NB4 (cell line): ENCODE measurements at regions not wholly inside any gene's neighbourhood (a gene's known extent, or its start where the extent isn't known, plus 50 kb on each side); places are given as distances from the start of the nearest gene placed in this dataset.

Experiments
- MYC ChIP-seq: IDR thresholded peaks from 2 replicates; pipeline ENCODE4 v1.6.1; 2011; ENCODE audit warnings: low read depth, low read length
- POLR2A ChIP-seq: IDR thresholded peaks from 2 replicates; pipeline ENCODE4 v1.6.1; 2011; ENCODE audit warnings: mild to moderate bottlenecking; ENCODE audit not compliant: insufficient read length; ENCODE audit errors: extremely low read depth
- TF ChIP-seq, protein P1 (sequence below): IDR thresholded peaks from one replicate; pipeline ENCODE4 v1.5.1; 2012; ENCODE audit warnings: low read depth, low read length
- TF ChIP-seq, protein P2 (sequence below): IDR thresholded peaks from 2 replicates; pipeline ENCODE4 v1.6.1; 2011; ENCODE audit warnings: low read depth, low read length

DNA sequence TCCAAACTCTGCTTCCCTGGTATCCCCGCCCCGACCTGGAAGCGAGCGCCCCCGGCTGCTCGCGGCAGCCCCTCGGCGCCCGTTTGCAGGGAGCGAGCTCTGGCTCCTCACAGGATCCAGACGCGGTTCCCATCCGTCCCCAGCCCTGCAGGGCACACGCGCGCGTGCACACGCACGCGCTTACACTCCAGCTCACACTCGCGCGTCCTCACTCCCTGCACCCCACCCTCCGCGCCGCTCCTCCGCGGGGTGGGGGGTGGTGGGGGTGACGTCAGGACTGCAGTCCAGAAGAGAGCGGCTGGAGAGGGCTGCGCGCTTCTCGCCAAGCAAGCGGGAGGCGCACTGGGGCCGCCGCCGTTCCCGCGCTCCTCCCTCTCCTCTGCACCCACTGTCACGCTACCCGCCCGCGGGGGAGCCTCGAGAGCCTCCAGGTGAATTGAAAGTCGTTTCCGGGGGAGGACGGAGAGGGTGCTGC lies 255.6 kb downstream of the OTUD1 start:
- TF ChIP-seq MYC (no peak), POLR2A (no peak)
- TF ChIP-seq, protein P1, sequence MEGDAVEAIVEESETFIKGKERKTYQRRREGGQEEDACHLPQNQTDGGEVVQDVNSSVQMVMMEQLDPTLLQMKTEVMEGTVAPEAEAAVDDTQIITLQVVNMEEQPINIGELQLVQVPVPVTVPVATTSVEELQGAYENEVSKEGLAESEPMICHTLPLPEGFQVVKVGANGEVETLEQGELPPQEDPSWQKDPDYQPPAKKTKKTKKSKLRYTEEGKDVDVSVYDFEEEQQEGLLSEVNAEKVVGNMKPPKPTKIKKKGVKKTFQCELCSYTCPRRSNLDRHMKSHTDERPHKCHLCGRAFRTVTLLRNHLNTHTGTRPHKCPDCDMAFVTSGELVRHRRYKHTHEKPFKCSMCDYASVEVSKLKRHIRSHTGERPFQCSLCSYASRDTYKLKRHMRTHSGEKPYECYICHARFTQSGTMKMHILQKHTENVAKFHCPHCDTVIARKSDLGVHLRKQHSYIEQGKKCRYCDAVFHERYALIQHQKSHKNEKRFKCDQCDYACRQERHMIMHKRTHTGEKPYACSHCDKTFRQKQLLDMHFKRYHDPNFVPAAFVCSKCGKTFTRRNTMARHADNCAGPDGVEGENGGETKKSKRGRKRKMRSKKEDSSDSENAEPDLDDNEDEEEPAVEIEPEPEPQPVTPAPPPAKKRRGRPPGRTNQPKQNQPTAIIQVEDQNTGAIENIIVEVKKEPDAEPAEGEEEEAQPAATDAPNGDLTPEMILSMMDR, result no peak
- TF ChIP-seq, protein P2, sequence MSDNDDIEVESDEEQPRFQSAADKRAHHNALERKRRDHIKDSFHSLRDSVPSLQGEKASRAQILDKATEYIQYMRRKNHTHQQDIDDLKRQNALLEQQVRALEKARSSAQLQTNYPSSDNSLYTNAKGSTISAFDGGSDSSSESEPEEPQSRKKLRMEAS, result no peak
